ENCODE measurements at regions not wholly inside any gene's neighbourhood (a gene's known extent, or its start where the extent isn't known, plus 50 kb on each side); places are given as distances from the start of the nearest gene placed in this dataset.

DNA sequence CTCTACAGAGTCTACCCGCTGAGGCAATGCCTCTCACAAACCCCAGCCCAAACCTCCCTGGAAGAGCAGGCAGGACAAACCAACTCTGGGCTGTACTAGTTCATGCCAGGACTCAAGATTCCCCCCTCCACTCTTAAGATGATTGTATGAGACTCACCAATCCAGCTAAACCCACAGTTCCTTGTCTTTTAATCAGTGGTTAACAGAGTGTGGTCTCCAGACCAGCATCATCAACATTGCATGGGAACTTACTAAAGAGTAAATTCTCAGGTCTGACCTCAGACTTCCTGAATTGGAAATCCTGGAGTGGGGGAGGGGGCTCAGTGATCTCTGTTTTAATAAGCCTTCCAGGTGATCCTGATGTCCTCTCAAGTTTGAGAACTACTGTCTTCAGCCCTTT is 240.9 kb downstream of the GAS1 start:
- TF ChIP-seq, protein P1, sequence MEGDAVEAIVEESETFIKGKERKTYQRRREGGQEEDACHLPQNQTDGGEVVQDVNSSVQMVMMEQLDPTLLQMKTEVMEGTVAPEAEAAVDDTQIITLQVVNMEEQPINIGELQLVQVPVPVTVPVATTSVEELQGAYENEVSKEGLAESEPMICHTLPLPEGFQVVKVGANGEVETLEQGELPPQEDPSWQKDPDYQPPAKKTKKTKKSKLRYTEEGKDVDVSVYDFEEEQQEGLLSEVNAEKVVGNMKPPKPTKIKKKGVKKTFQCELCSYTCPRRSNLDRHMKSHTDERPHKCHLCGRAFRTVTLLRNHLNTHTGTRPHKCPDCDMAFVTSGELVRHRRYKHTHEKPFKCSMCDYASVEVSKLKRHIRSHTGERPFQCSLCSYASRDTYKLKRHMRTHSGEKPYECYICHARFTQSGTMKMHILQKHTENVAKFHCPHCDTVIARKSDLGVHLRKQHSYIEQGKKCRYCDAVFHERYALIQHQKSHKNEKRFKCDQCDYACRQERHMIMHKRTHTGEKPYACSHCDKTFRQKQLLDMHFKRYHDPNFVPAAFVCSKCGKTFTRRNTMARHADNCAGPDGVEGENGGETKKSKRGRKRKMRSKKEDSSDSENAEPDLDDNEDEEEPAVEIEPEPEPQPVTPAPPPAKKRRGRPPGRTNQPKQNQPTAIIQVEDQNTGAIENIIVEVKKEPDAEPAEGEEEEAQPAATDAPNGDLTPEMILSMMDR (conservative IDR thresholded peaks at IDR 0.05; ENCODE audit: low read depth, low read length) = no peak
- TF ChIP-seq EZH2 (IDR thresholded peaks at IDR 0.05; ENCODE audit: low read length, unreplicated experiment) = no peak

Data from PC-3 (cell line).